ENCODE measurements at regions not wholly inside any gene's neighbourhood (a gene's known extent, or its start where the extent isn't known, plus 50 kb on each side); places are given as distances from the start of the nearest gene placed in this dataset.
"Not testable (repeated sequence)": the region's sequence is repeated elsewhere in the genome, so short reads cannot be mapped to it uniquely, and the experiment has no call there.

- no peak for DNase-seq (ENCODE audit: low read depth)
These were observed 324.8 kb upstream of the PCDH9 start for GRCh38 chr13:67554746-67555452.

DNA sequence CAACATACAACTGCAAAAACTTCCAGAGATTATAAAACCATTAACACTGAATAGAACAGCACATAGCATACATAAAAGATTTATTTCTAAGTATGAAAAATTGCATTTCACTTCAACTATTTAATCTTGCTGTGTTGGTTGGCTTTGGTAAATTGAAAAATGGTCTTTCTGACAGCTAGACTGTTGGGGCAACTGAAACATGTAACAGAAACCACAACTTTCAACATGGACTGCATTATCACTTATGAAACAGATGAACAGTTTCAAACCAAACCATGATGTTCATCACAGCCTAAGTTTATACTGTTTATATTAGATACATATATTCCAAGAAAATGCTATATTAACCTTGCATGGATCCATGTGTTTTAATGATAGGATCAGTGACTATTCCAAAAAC is 324.1 kb upstream of the PCDH9 start:
- DNase-seq (ENCODE audit: low read depth), result no peak

DNA sequence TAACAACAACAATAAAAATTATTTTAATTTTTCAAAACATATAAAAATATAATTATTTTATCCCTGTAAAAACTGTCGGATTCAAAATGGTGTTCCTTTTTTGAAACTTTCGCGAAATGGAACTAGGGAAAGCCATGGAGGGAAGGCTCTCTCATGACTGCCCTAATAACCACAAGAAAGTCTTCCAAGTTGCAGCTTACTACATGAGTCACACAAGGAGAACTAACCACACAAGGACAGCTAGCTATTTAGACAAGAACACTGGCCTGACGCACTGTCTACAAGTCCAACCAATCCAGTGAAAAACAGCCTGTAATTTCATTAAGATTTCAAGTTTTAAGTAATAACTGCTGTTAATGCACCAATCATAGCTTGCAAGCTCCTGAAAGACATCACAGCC is 319.2 kb upstream of the PCDH9 start:
- DNase-seq (ENCODE audit: low read depth), result peak; percentile 3

DNA sequence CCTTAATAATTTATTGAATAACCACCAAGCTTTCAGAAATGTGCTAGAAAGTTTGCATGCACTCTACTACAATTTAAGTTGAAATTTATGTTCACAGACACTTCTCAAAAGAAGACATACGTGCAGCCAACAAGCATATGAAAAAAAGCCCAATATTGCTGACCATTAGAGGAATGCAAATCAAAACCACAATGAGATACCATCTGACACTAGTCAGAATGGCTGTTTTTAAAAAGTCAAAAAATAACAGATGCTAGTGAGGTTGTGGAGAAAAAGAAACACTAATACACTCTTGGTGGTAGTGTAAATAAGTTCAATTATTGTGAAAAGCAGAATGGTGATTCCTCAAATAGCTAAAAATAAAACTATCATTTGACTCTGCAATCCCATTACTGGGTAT is 308.8 kb upstream of the PCDH9 start:
- no peak for DNase-seq (ENCODE audit: low read depth)

GRCh38 chr13:67520886-67521285 is 290.8 kb upstream of the PCDH9 start:
- no peak for DNase-seq (ENCODE audit: low read depth)

DNA sequence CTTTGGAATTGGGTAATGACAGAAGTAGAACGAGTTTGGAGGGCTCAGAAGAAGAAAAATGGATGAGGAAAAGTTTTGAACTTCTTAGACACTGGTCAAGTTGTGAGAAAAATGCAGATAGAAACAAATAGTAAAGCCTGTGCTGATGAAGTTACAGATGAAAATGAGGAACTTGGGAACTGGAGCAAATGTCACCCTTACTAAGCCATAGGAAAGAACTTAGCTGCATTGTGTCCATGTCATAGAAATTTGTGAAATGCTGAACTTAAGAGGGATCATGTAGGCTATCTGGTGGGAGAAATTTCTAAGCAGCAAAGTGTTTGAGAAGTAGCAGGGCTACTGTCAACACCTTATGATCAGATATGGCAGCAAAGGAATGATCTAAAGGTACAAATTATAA is 289.2 kb upstream of the PCDH9 start:
- DNase-seq (ENCODE audit: low read depth), result no peak

GRCh38 chr13:67518785-67519184 is 288.6 kb upstream of the PCDH9 start:
- no peak for DNase-seq (ENCODE audit: low read depth)

GRCh38 chr13:67515895-67516294 is 285.8 kb upstream of the PCDH9 start:
- no peak for DNase-seq (ENCODE audit: low read depth)

DNA sequence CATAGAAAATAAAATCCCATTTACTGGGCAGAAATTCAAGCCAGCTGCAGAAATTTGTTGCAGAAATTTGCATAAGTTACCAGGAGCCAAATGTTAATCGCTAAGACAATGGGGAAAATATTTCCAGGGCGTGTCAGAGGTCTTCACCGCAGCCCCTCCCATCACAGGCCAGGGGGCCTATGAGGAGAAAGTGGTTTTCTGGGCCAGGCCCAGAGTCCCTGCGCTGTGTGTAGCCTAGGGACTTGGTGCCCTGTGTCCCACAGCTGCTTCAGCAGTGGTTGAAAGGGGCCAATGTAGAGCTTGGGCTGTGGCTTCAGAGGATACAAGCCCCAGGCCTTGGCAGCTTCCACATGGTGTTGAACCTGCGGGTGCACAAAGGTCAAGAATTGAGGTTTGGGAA is 278.9 kb upstream of the PCDH9 start:
- no peak for DNase-seq (ENCODE audit: low read depth)

DNA sequence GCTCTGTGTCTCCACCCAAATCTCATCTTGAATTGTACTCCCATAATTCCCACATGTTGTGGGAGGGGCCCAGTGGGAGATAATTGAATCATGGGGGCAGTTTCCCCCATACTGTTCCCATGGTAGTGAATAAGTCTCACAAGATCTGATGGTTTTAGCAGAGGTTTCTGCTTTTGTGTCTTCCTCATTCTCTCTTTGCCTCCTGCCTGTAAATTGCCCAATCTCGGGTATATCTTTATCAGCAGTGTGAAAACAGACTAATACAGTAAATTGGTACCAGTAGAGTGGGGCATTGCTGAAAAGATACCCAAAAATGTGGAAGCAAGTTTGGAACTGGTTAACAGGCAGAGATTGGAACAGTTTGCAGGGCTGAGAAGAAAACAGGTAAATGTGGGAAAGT is 278.1 kb upstream of the PCDH9 start:
- not testable (repeated sequence) for DNase-seq (ENCODE audit: low read depth)

DNA sequence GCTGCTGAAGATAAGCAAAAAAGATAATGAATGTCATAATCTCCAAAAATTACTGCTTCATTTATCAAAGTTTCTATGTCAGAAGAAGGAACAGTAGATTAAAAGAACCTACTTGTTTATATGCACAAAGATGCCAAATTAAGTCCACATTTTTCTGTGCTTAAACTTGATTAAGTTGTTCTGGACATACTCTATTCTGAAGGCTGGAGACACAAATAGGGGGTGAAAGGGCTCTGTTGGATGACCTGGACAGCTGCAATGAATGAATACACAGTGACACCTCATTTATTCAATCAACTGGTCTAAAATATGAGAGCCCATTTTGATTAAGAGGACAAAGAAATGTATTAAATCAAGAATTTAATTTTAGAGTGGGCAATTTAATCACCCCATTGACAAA is 276.3 kb upstream of the PCDH9 start:
- no peak for DNase-seq (ENCODE audit: low read depth)

- DNase-seq (ENCODE audit: low read depth), result no peak
These were observed 275.2 kb upstream of the PCDH9 start for GRCh38 chr13:67505376-67505775.

GRCh38 chr13:67498948-67499347 is 268.8 kb upstream of the PCDH9 start:
- no peak for DNase-seq (ENCODE audit: low read depth)

- no peak for DNase-seq (ENCODE audit: low read depth)
These were observed 263.7 kb upstream of the PCDH9 start for GRCh38 chr13:67493835-67494234.

DNA sequence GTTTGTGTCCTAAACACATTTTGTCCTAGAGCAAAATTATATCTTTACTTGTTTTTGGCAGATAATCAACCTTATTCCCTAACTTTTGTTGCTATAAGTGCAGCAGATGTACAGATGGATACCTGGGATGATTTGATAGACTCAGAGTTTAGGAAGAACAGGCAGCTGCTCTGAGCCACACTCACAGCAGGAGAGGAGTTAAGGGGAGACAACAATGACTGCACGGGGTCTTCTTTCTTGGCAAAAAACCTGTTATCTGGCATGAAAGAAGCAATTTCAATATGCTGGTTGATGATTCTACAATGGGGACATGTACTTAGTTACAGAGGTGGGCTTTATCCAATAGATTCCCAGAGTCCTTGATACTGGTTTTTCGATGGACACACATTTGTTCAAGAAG is 258.9 kb upstream of the PCDH9 start:
- no peak for DNase-seq (ENCODE audit: low read depth)

GRCh38 chr13:67481445-67481844 is 251.3 kb upstream of the PCDH9 start:
- DNase-seq (ENCODE audit: low read depth), result no peak

- DNase-seq (ENCODE audit: low read depth), result no peak
These were observed 244.0 kb upstream of the PCDH9 start for GRCh38 chr13:67474115-67474514.

- no peak for DNase-seq (ENCODE audit: low read depth)
These were observed 239.5 kb upstream of the PCDH9 start for GRCh38 chr13:67469623-67470022.

DNA sequence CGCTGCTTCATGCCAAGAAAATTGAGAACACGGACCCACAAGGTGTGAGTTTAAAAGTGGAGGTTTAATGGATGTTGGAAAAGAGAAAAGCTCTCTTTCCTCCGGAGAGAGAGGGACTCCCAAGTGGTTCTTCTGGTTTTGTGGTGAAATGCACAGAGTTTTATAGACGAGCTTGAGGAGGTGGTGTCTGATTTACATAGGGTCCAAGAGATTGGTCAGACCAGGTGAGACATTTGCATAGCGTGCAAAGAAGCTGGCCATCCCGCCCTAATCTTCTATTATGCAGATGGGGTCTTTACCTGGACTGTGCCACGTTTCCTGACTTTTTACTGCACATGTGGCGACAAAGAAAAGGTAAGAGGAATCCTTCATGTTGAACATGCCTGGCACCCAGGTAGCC is 236.4 kb upstream of the PCDH9 start:
- no peak for DNase-seq (ENCODE audit: low read depth)

DNA sequence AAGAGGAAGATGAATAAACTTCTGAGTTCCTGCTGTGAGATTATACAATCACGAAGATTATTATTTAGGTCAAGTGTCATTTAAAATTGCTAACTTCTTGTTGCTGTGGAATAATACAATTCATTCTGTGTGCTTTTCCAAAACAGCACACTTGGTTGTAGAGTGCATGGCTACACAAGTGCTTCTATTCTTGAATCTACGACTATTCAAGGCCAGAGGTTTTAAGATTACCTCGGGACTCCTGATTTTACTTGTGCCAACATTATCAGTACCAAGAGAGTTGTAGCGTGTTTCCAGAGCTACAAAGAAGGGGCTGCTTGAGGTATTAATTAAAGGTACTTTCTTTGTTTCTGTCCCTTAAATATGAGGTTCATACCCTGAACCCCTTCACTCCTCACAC is 234.0 kb upstream of the PCDH9 start:
- DNase-seq (ENCODE audit: low read depth), result no peak

- DNase-seq (ENCODE audit: low read depth), result no peak
These were observed 232.0 kb upstream of the PCDH9 start for GRCh38 chr13:67462098-67462497.

DNA sequence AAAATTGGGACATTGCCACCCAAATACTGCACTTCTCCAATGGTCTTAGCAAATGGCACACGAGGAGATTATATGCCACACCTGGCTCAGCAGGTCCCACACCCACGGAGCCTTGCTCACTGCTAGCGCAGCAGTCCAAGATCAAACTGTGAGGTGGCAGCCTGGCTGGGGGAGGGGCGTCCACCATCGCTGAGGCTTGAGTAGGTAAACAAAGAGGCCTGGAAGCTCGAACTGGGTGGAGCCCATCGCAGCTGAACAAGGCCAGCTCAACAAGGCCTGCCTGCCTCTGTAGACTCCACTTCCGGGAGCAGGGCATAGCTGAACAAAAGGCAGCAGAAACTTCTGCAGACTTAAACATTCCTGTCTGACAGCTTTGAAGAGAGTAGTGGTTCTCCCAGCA is 222.4 kb upstream of the PCDH9 start:
- DNase-seq (ENCODE audit: low read depth), result not testable (repeated sequence)

GRCh38 chr13:67445436-67445835 is 215.3 kb upstream of the PCDH9 start:
- DNase-seq (ENCODE audit: low read depth), result no peak

GRCh38 chr13:67443923-67444322 is 213.8 kb upstream of the PCDH9 start:
- DNase-seq (ENCODE audit: low read depth), result no peak
